HG02642 (cell line): ENCODE measurements at regions not wholly inside any gene's neighbourhood (a gene's known extent, or its start where the extent isn't known, plus 50 kb on each side); places are given as distances from the start of the nearest gene placed in this dataset.

Experiments used
- ATAC-seq: cut with Tn5 transposase; IDR thresholded peaks from one replicate; pipeline ENCODE4 v1.9.1; 2021; ENCODE audit warnings: mild to moderate bottlenecking; ENCODE audit not compliant: unreplicated experiment, poor library complexity

- no peak for ATAC-seq
Measured at GRCh38 chr4:185921583-185922555, 109.9 kb upstream of the SORBS2 start.

- no peak for ATAC-seq
Measured at GRCh38 chr4:185924458-185925044, 112.6 kb upstream of the SORBS2 start.

- no peak for ATAC-seq
Measured at GRCh38 chr4:185925910-185926360, 113.9 kb upstream of the SORBS2 start.

- no peak for ATAC-seq
Measured at GRCh38 chr4:185931375-185931774, 119.4 kb upstream of the SORBS2 start.

- no peak for ATAC-seq
Measured at GRCh38 chr4:185931986-185932385, 120.0 kb upstream of the SORBS2 start.

- ATAC-seq: no peak
Measured at GRCh38 chr4:185932491-185932890, 120.5 kb upstream of the SORBS2 start.

GRCh38 chr4:185933078-185933581 is 121.1 kb upstream of the SORBS2 start:
- ATAC-seq: no peak

- ATAC-seq: no peak
Measured at GRCh38 chr4:185936650-185937376, 124.8 kb upstream of the SORBS2 start.

GRCh38 chr4:185938654-185939053 is 126.7 kb upstream of the SORBS2 start:
- no peak for ATAC-seq

GRCh38 chr4:185941461-185941860 is 127.5 kb upstream of the TLR3 start:
- ATAC-seq: no peak

- ATAC-seq: no peak
Measured at GRCh38 chr4:185945252-185945651, 123.7 kb upstream of the TLR3 start.

GRCh38 chr4:185945906-185946305 is 123.0 kb upstream of the TLR3 start:
- ATAC-seq: no peak

GRCh38 chr4:185950891-185951290 is 118.1 kb upstream of the TLR3 start:
- no peak for ATAC-seq

- no peak for ATAC-seq
Measured at GRCh38 chr4:185955151-185955770, 113.7 kb upstream of the TLR3 start.

GRCh38 chr4:185955826-185956543 is 113.0 kb upstream of the TLR3 start:
- ATAC-seq: no peak

- ATAC-seq: no peak
Measured at GRCh38 chr4:185956544-185956940, 112.4 kb upstream of the TLR3 start.

- no peak for ATAC-seq
Measured at GRCh38 chr4:185958094-185958747, 110.7 kb upstream of the TLR3 start.

- peak; percentile 72 for ATAC-seq
Measured at GRCh38 chr4:185965426-185966384, 103.3 kb upstream of the TLR3 start.
